K562 (cell line): ENCODE measurements at regions not wholly inside any gene's neighbourhood (a gene's known extent, or its start where the extent isn't known, plus 50 kb on each side); places are given as distances from the start of the nearest gene placed in this dataset.

Experiments
- ATAC-seq: fragments of 200-7000 bp; cut with Tn5 transposase; 3 replicates; pipeline ENCODE4 v1.9.1; 2020; ENCODE audit warnings: moderate library complexity
- BruUV-seq: library from RNA; stranded (reverse); fragments of 400-500 nt; replicated peaks from 2 replicates; lab custom pipeline; 2021; lab: Mats Ljungman, UMichigan
- CTCF ChIA-PET: fragments of 300-600 bp; formaldehyde crosslinking; extraction: SDS; loops from one replicate; lab custom pipeline; 2021; ENCODE audit warnings: low intra/inter-chr PET ratio; lab: Yijun Ruan, JAX
- POLR2A ChIA-PET: fragments of 300-600, 350-650 bp; sonication (Branson Sonifier 250); formaldehyde crosslinking; extraction: SDS; loops from one replicate; lab custom pipeline; 2021; ENCODE audit warnings: antibody characterized with exemption, inconsistent platforms; lab: Yijun Ruan, JAX
- DNase-seq, 4 experiments: peaks; one replicate each; pipeline versions ENCODE4 v3.0.0 to v3.0.0-alpha.2; 2011 to 2018; ENCODE audit warnings: low spot score in 3 of 4, mixed read lengths in 3 of 4; ENCODE audit errors: extremely low read depth in 1 of 4
- FAIRE-seq: peaks from 2 replicates; lab custom pipeline; 2011; peaks lifted over from hg19 to GRCh38; lab: Jason Lieb, UNC
- H2AFZ ChIP-seq: 2 replicates; pipeline ENCODE4 v1.6.0; 2011; ENCODE audit warnings: low read depth, low read length, control low read depth, inconsistent platforms
- H3K27ac ChIP-seq: fragments of 200-600 bp; 3 replicates; pipeline ENCODE4 v1.8.0; 2011; ENCODE audit warnings: low read depth, mild to moderate bottlenecking, control low read depth, inconsistent platforms, low read length, moderate library complexity, mixed read lengths; ENCODE audit errors: extremely low read depth
- H3K27me3 ChIP-seq, 2 experiments: fragments of 300-600 bp in 1 of 2; 2 replicates in 1 of 2; 3 replicates in 1 of 2; pipeline versions ENCODE4 v1.6.0 to v1.8.0; 2011; ENCODE audit warnings: inconsistent platforms in 2 of 2, low read length in 2 of 2, mild to moderate bottlenecking in 1 of 2, mixed read lengths in 1 of 2, moderate library complexity in 1 of 2; ENCODE audit not compliant: control insufficient read depth in 2 of 2, insufficient read depth in 2 of 2
- H3K36me3 ChIP-seq: fragments of 300-600 bp; 3 replicates; pipeline ENCODE4 v1.8.0; 2011; ENCODE audit warnings: mild to moderate bottlenecking, low read length, inconsistent platforms; ENCODE audit not compliant: control insufficient read depth, insufficient read depth
- H3K4me1 ChIP-seq, 2 experiments: fragments of 200-600 bp in 1 of 2; replicated peaks in 1 of 2; 2 replicates in 1 of 2; 3 replicates in 1 of 2; pipeline versions ENCODE4 v1.5.1 to v1.8.0; 2011; ENCODE audit warnings: inconsistent platforms in 2 of 2, low read length in 2 of 2, mild to moderate bottlenecking in 1 of 2, mixed read lengths in 1 of 2, moderate library complexity in 1 of 2; ENCODE audit not compliant: control insufficient read depth in 2 of 2, insufficient read depth in 2 of 2
- H3K4me2 ChIP-seq: 2 replicates; pipeline ENCODE4 v1.6.1; 2011; ENCODE audit warnings: low read length, control low read depth, inconsistent platforms, mixed read lengths; ENCODE audit not compliant: insufficient read depth
- H3K4me3 ChIP-seq: fragments of 200-600 bp; sonication (generic), shearing (Covaris generic); 2 replicates; pipeline ENCODE4 v1.5.1; 2016; ENCODE audit warnings: control low read depth, inconsistent platforms
- H3K79me2 ChIP-seq: fragments of 200-600 bp; 3 replicates; pipeline ENCODE4 v1.8.0; 2011; ENCODE audit warnings: low read length, inconsistent platforms; ENCODE audit not compliant: control insufficient read depth, insufficient read depth
- H3K9ac ChIP-seq, 2 experiments: 2 replicates each; pipeline versions ENCODE4 v1.6.0 to v1.6.1; 2011; ENCODE audit warnings: low read depth in 2 of 2, low read length in 2 of 2, control low read depth in 1 of 2, inconsistent platforms in 1 of 2, mild to moderate bottlenecking in 1 of 2, mixed read lengths in 1 of 2; ENCODE audit not compliant: insufficient read depth in 1 of 2
- H3K9me1 ChIP-seq: one replicate; pipeline ENCODE4 v1.6.0; 2011; ENCODE audit warnings: inconsistent platforms, mild to moderate bottlenecking, low read length, moderate library complexity; ENCODE audit not compliant: control insufficient read depth, insufficient read depth
- H3K9me3 ChIP-seq: replicated peaks from 2 replicates; pipeline ENCODE4 v1.5.1; 2011; ENCODE audit warnings: low read depth, low read length, inconsistent platforms; ENCODE audit not compliant: control insufficient read depth, insufficient read depth
- H4K20me1 ChIP-seq: replicated peaks from 2 replicates; pipeline ENCODE4 v1.6.1; 2011; ENCODE audit warnings: low read length, inconsistent platforms, mixed read lengths; ENCODE audit not compliant: control insufficient read depth, insufficient read depth
- KAT8 ChIP-seq: fragments of 450-650 bp; IDR thresholded peaks from 2 replicates; pipeline ENCODE4 v1.6.1; 2016; ENCODE audit warnings: low read depth, mild to moderate bottlenecking
- KLF1 ChIP-seq: fragments of 450-650 bp; IDR thresholded peaks from 2 replicates; pipeline ENCODE4 v1.6.1; 2016; ENCODE audit warnings: missing genetic modification characterization, missing compliant biosample characterization
- LARP7 ChIP-seq: fragments of 450-650 bp; IDR thresholded peaks from 2 replicates; pipeline ENCODE4 v1.6.1; 2016
- LEF1 ChIP-seq: fragments of 450-650 bp; IDR thresholded peaks from 2 replicates; pipeline ENCODE4 v1.6.1; 2016; ENCODE audit warnings: mild to moderate bottlenecking
- MAFK ChIP-seq: IDR thresholded peaks from 2 replicates; pipeline ENCODE4 v1.6.1; 2011; ENCODE audit warnings: low read length, improper control_type of control experiment
- MYC ChIP-seq, 2 experiments: fragments of 250-450 bp in 1 of 2; sonication (Bioruptor Pico) in 1 of 2; IDR thresholded peaks; 2 replicates each; pipeline versions ENCODE4 v1.5.1 to v1.6.1; 2012 to 2021; ENCODE audit warnings: low read depth in 2 of 2, borderline replicate concordance in 1 of 2, improper control_type of control experiment in 1 of 2, low read length in 1 of 2, mild to moderate bottlenecking in 1 of 2, moderate library complexity in 1 of 2
- NR2C1 ChIP-seq, 2 experiments: fragments of 450-650 bp; IDR thresholded peaks; 2 replicates each; pipeline ENCODE4 v1.6.1; 2017; ENCODE audit warnings: mild to moderate bottlenecking in 2 of 2, antibody characterized with exemption in 1 of 2, inconsistent platforms in 1 of 2, missing compliant biosample characterization in 1 of 2, missing genetic modification characterization in 1 of 2
- NR3C1 ChIP-seq: sonication (generic); formaldehyde crosslinking; IDR thresholded peaks from 2 replicates; pipeline ENCODE4 v1.8.1; 2022; ENCODE audit warnings: missing genetic modification reagents
- PYGO2 ChIP-seq: fragments of 450-650 bp; IDR thresholded peaks from 2 replicates; pipeline ENCODE4 v1.6.1; 2016; ENCODE audit warnings: mild to moderate bottlenecking, missing genetic modification characterization, moderate library complexity, missing compliant biosample characterization
- SNRNP70 ChIP-seq: fragments of 200-400 bp; formaldehyde crosslinking; optimal IDR thresholded peaks from 2 replicates; pipeline ENCODE3; 2017; ENCODE audit warnings: low read depth, low read length
- ZNF408 ChIP-seq: fragments of 250-450 bp; sonication (Bioruptor Pico); IDR thresholded peaks from 2 replicates; pipeline ENCODE4 v1.4.0; 2020; ENCODE audit warnings: low read depth, mild to moderate bottlenecking, moderate library complexity
- WGBS: fragments of 100-300 bp; shearing (Covaris generic); methylation state at CpG from one replicate; pipeline ENCODE4 v1.1.6; 2016; ENCODE audit warnings: low coverage, mixed read lengths; ENCODE audit not compliant: insufficient coverage; ENCODE audit errors: missing lambda C conversion rate; 5-methylcytosine and 5-hydroxymethylcytosine counted together
- in situ Hi-C: fragments of 300-500 bp; cut with MboI; formaldehyde crosslinking; loops from 4 replicates; pipeline ENCODE4 v1.15.0; 2018; ENCODE audit warnings: inconsistent platforms, mixed read lengths
- intact Hi-C: fragments of 100-400 bp; cut with micrococcal nuclease; formaldehyde crosslinking; loops from 2 replicates; pipeline ENCODE4 v1.14.2; 2022
- TF ChIP-seq, protein P1 (sequence below): fragments of 450-650 bp; formaldehyde crosslinking; IDR thresholded peaks from 2 replicates; pipeline ENCODE4 v1.4.0; 2022; ENCODE audit warnings: mild to moderate bottlenecking, moderate library complexity
- TF ChIP-seq, protein P2 (sequence below): sonication (generic); formaldehyde crosslinking; IDR thresholded peaks from 2 replicates; pipeline ENCODE4 v1.8.0; 2022; ENCODE audit warnings: mild to moderate bottlenecking, low read depth, missing genetic modification reagents

DNA sequence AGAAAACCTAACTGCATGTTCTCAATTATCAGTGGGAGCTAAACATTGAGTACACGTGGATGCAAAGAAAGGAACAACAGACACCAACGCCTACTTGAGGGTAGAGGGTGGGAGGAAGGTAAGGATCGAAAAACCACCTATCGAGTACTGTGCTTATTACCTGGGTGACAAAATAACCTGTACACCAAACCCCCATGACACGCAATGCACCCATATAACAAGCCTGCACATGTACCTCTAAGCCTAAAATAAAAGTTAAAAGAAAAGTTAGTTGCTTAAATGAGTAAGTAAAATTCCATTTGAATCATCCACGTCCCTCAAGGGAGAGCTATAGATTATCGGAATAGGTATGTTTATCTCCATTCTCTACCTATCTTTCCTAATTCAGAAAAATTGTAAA is 210.2 kb upstream of the ADCY2 start (continued):
- no peak for TF ChIP-seq SNRNP70
- TF ChIP-seq NR3C1 (CRISPR knock-in tag), result no peak
- TF ChIP-seq ZNF408 (CRISPR knock-in tag), result no peak
- TF ChIP-seq, protein P1, sequence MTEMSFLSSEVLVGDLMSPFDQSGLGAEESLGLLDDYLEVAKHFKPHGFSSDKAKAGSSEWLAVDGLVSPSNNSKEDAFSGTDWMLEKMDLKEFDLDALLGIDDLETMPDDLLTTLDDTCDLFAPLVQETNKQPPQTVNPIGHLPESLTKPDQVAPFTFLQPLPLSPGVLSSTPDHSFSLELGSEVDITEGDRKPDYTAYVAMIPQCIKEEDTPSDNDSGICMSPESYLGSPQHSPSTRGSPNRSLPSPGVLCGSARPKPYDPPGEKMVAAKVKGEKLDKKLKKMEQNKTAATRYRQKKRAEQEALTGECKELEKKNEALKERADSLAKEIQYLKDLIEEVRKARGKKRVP (CRISPR knock-in tag), result no peak
- TF ChIP-seq MAFK, result no peak

DNA sequence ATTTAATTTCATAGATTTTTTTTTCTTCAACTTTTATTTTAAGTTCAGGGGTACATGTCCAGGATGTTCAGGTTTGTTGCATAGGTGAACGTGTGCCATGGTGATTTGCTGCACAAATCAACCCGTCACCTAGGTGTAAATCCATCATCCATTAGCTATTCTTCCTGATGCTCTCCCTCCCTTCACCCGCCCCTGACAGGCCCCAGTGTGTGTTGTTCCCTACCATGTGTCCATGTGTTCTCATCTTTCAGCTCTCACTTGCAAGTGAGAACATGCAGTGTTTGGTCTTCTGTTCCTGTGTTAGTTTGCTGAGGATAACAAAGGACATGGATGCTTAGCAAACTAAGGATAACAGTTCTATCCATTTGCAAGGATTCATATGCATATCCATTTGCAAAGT is 209.1 kb upstream of the ADCY2 start:
- Histone ChIP-seq H3K27me3 (no peaks in the 10 kb centered on the region), H2AFZ (no peak overlapping the region), H4K20me1 (no peaks in the 10 kb centered on the region), H3K9me1 (no peaks in the 10 kb centered on the region), H3K79me2 (no peaks in the 10 kb centered on the region), H3K4me3 (no peak overlapping the region), H3K27ac (no peak overlapping the region), H3K9ac (no peak overlapping the region), H3K4me1 (no peaks in the 10 kb centered on the region), H3K36me3 (no peaks in the 10 kb centered on the region), H3K4me2 (no peak overlapping the region), H3K9me3 (no peaks in the 10 kb centered on the region)
- no peak for ATAC-seq
- CTCF ChIA-PET, result no interaction called here
- no peak for TF ChIP-seq NR2C1 (IDR thresholded peaks at IDR 0.05)
- TF ChIP-seq NR2C1 (tag; IDR thresholded peaks at IDR 0.05), result no peak
- TF ChIP-seq LEF1, result no peak
- TF ChIP-seq PYGO2 (tag), result no peak
- no peak for TF ChIP-seq MYC (IDR thresholded peaks at IDR 0.05; ENCODE audit: low read depth, low read length)
- no peak for TF ChIP-seq MYC (CRISPR knock-in tag; IDR thresholded peaks at IDR 0.05; ENCODE audit: borderline replicate concordance, low read depth)
- no peak for TF ChIP-seq LARP7
- no peak for TF ChIP-seq KLF1 (tag)
- TF ChIP-seq, protein P2, sequence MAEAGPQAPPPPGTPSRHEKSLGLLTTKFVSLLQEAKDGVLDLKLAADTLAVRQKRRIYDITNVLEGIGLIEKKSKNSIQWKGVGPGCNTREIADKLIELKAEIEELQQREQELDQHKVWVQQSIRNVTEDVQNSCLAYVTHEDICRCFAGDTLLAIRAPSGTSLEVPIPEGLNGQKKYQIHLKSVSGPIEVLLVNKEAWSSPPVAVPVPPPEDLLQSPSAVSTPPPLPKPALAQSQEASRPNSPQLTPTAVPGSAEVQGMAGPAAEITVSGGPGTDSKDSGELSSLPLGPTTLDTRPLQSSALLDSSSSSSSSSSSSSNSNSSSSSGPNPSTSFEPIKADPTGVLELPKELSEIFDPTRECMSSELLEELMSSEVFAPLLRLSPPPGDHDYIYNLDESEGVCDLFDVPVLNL (CRISPR knock-in tag), result no peak
- no peak for TF ChIP-seq KAT8
- BruUV-seq, result no TSS peak
- no peak for FAIRE-seq
- WGBS, result 0% methylated on average over 3 of the region's 3 CpGs
- intact Hi-C loops (no loop called here), in situ Hi-C loops (no loop called here)
- no peak for DNase-seq
- POLR2A ChIA-PET, result interaction anchor here (0.6 to 0.7 kb wide), 2 partner anchors 20 to 334 kb away, joined by 3 read pairs; no protein-coding TSS in a partner anchor
